SK-N-SH (cell line): ENCODE measurements at regions not wholly inside any gene's neighbourhood (a gene's known extent, or its start where the extent isn't known, plus 50 kb on each side); places are given as distances from the start of the nearest gene placed in this dataset.

Experiments
- CTCF ChIA-PET: fragments of 300-600, 350-600 bp; formaldehyde crosslinking; extraction: SDS; loops from one replicate; lab custom pipeline; 2021; lab: Yijun Ruan, JAX
- POLR2A ChIA-PET: fragments of 350-600 bp; sonication (Branson Sonifier 250); formaldehyde crosslinking; extraction: SDS; loops from one replicate; lab custom pipeline; 2020; ENCODE audit warnings: antibody characterized with exemption, inconsistent platforms; lab: Yijun Ruan, JAX
- DNase-seq: peaks from one replicate; pipeline ENCODE4 v3.0.0; 2012
- H2AFZ ChIP-seq: fragments of 200-600 bp; sonication (generic); 2 replicates; pipeline ENCODE4 v1.8.1; 2016; ENCODE audit warnings: antibody characterized with exemption, mild to moderate bottlenecking, low read depth
- H3F3A ChIP-seq: fragments of 200-600 bp; sonication (generic); replicated peaks from 2 replicates; pipeline ENCODE3; 2016; ENCODE audit warnings: antibody characterized with exemption, mild to moderate bottlenecking; ENCODE audit not compliant: insufficient read depth
- H3K27ac ChIP-seq, 2 experiments: fragments of 200-500 bp in 1 of 2; fragments of 200-600 bp in 1 of 2; sonication (Bioruptor generic) in 1 of 2; sonication (generic), shearing (Covaris generic) in 1 of 2; 2 replicates each; pipeline versions ENCODE4 v1.5.1 to v1.6.1; 2014 to 2016; ENCODE audit warnings: low read depth in 2 of 2, inconsistent platforms in 1 of 2, low read length in 1 of 2, mild to moderate bottlenecking in 1 of 2, mixed read lengths in 1 of 2
- H3K27me3 ChIP-seq: fragments of 200-600 bp; sonication (generic), shearing (Covaris generic); 2 replicates; pipeline ENCODE4 v1.6.1; 2016; ENCODE audit warnings: mixed run types; ENCODE audit not compliant: insufficient read depth
- H3K36me3 ChIP-seq, 2 experiments: fragments of 200-500 bp in 1 of 2; fragments of 200-600 bp in 1 of 2; sonication (Bioruptor generic) in 1 of 2; sonication (generic) in 1 of 2; replicated peaks in 1 of 2; 2 replicates each; pipeline versions ENCODE3 to v1.5.1; 2014 to 2016; ENCODE audit warnings: low read length in 1 of 2, mild to moderate bottlenecking in 1 of 2; ENCODE audit not compliant: insufficient read depth in 2 of 2, control insufficient read depth in 1 of 2
- H3K4me1 ChIP-seq, 2 experiments: fragments of 200-500 bp in 1 of 2; fragments of 200-600 bp in 1 of 2; sonication (Bioruptor generic) in 1 of 2; sonication (generic), shearing (Covaris generic) in 1 of 2; 2 replicates each; pipeline versions ENCODE4 v1.5.1 to v1.6.1; 2014 to 2016; ENCODE audit warnings: low read depth in 1 of 2, low read length in 1 of 2, mixed run types in 1 of 2; ENCODE audit not compliant: insufficient read depth in 2 of 2, control insufficient read depth in 1 of 2
- H3K4me2 ChIP-seq: fragments of 200-600 bp; sonication (generic), shearing (Covaris generic); 2 replicates; pipeline ENCODE4 v1.6.1; 2017; ENCODE audit warnings: mixed run types
- H3K4me3 ChIP-seq, 2 experiments: fragments of 200-500 bp in 1 of 2; fragments of 200-600 bp in 1 of 2; sonication (Bioruptor generic) in 1 of 2; sonication (generic), shearing (Covaris generic) in 1 of 2; 2 replicates each; pipeline versions ENCODE4 v1.5.1 to v1.8.1; 2014 to 2016; ENCODE audit warnings: low read depth in 2 of 2, inconsistent platforms in 1 of 2, low read length in 1 of 2, mild to moderate bottlenecking in 1 of 2, mixed read lengths in 1 of 2, moderate library complexity in 1 of 2
- H3K79me2 ChIP-seq: fragments of 200-600 bp; sonication (generic); 2 replicates; pipeline ENCODE4 v1.8.1; 2017; ENCODE audit warnings: mild to moderate bottlenecking; ENCODE audit not compliant: insufficient read depth
- H3K9ac ChIP-seq: fragments of 200-600 bp; sonication (generic); 2 replicates; pipeline ENCODE4 v1.6.1; 2017; ENCODE audit warnings: mixed run types
- H3K9me2 ChIP-seq: fragments of 200-600 bp; sonication (generic); 2 replicates; pipeline ENCODE4 v1.6.1; 2017; ENCODE audit warnings: mixed run types
- H3K9me3 ChIP-seq: fragments of 200-600 bp; sonication (generic); 2 replicates; pipeline ENCODE4 v1.6.1; 2017; ENCODE audit warnings: mixed run types, mild to moderate bottlenecking, moderate library complexity
- H4K20me1 ChIP-seq: fragments of 200-600 bp; sonication (generic); 2 replicates; pipeline ENCODE4 v1.6.1; 2017; ENCODE audit warnings: mild to moderate bottlenecking, mixed run types; ENCODE audit not compliant: insufficient read depth
- CTCF ChIP-seq: fragments of 200-600 bp; sonication (generic); IDR thresholded peaks from 2 replicates; pipeline ENCODE4 v1.6.1; 2017; ENCODE audit warnings: antibody characterized with exemption, mild to moderate bottlenecking, moderate library complexity
- ELF1 ChIP-seq: IDR thresholded peaks from 2 replicates; pipeline ENCODE4 v1.4.0; 2012
- FOSL2 ChIP-seq: IDR thresholded peaks from 2 replicates; pipeline ENCODE4 v1.4.0; 2012; ENCODE audit warnings: low read depth, mild to moderate bottlenecking, moderate library complexity, borderline replicate concordance
- FOXJ3 ChIP-seq: sonication (generic); formaldehyde crosslinking; IDR thresholded peaks from 2 replicates; pipeline ENCODE4 v1.5.1; 2020; ENCODE audit warnings: mild to moderate bottlenecking, missing genetic modification reagents
- GABPA ChIP-seq: IDR thresholded peaks from 2 replicates; pipeline ENCODE4 v1.4.0; 2012; ENCODE audit warnings: low read depth, mild to moderate bottlenecking
- GATA2 ChIP-seq: sonication (generic); formaldehyde crosslinking; IDR thresholded peaks from 2 replicates; pipeline ENCODE4 v1.5.0; 2020; ENCODE audit warnings: mild to moderate bottlenecking, missing genetic modification reagents
- JUND ChIP-seq: IDR thresholded peaks from 2 replicates; pipeline ENCODE4 v1.4.0; 2012
- NFIC ChIP-seq: IDR thresholded peaks from 2 replicates; pipeline ENCODE4 v1.4.0; 2012; ENCODE audit warnings: borderline replicate concordance
- RCOR1 ChIP-seq: fragments of 150-350 bp; IDR thresholded peaks from 2 replicates; pipeline ENCODE4 v1.6.1; 2017; ENCODE audit warnings: antibody characterized with exemption, low read length
- RXRA ChIP-seq: IDR thresholded peaks from 2 replicates; pipeline ENCODE4 v1.4.0; 2012; ENCODE audit warnings: low read depth, mild to moderate bottlenecking, borderline replicate concordance
- SMC3 ChIP-seq: IDR thresholded peaks from 2 replicates; pipeline ENCODE4 v1.6.1; 2012; ENCODE audit warnings: low read depth, low read length, improper control_type of control experiment
- TAF1 ChIP-seq: IDR thresholded peaks from 2 replicates; pipeline ENCODE4 v1.6.1; 2012; ENCODE audit warnings: low read depth, mild to moderate bottlenecking, low read length, moderate library complexity, borderline replicate concordance
- YY1 ChIP-seq: IDR thresholded peaks from 2 replicates; pipeline ENCODE4 v1.4.0; 2012; ENCODE audit warnings: low read depth, mild to moderate bottlenecking
- WGBS: methylation state at CpG from one replicate; pipeline ENCODE4 v1.1.6; 2017; ENCODE audit warnings: low lambda C conversion rate; 5-methylcytosine and 5-hydroxymethylcytosine counted together
- TF ChIP-seq, protein P1 (sequence below): IDR thresholded peaks from 2 replicates; pipeline ENCODE4 v1.4.0; 2012; ENCODE audit warnings: low read depth, borderline replicate concordance
- TF ChIP-seq, protein P2 (sequence below): IDR thresholded peaks from 2 replicates; pipeline ENCODE4; 2012
- TF ChIP-seq, protein P3 (sequence below): IDR thresholded peaks from 2 replicates; pipeline ENCODE4 v1.6.1; 2012; ENCODE audit warnings: mild to moderate bottlenecking, low read depth, low read length, moderate library complexity

- Histone ChIP-seq H3K4me1 (no peaks in the 10 kb centered on the region; a peak in 1 of 4 replicates), H3K27me3 (no peaks in the 10 kb centered on the region), H3K27ac (no peak overlapping the region), H3K9me3 (no peaks in the 10 kb centered on the region), H3K9me2 (no peaks in the 10 kb centered on the region), H3K4me3 (no peak overlapping the region), H3K79me2 (no peaks in the 10 kb centered on the region), H3F3A (no peaks in the 10 kb centered on the region), H4K20me1 (no peaks in the 10 kb centered on the region), H3K36me3 (no peaks in the 10 kb centered on the region), H3K9ac (no peak overlapping the region), H2AFZ (no peak overlapping the region), H3K4me2 (no peak overlapping the region)
- 18% methylated on average over 1 of the region's 1 CpG for WGBS
- ChIA-PET POLR2A (no interaction called here), CTCF (no interaction called here)
- no peak for DNase-seq
- no peak for TF ChIP-seq YY1
- TF ChIP-seq FOXJ3, result no peak
- TF ChIP-seq GATA2 (CRISPR knock-in tag), result no peak
- TF ChIP-seq RXRA, result no peak
- no peak for TF ChIP-seq JUND
- TF ChIP-seq, protein P1, sequence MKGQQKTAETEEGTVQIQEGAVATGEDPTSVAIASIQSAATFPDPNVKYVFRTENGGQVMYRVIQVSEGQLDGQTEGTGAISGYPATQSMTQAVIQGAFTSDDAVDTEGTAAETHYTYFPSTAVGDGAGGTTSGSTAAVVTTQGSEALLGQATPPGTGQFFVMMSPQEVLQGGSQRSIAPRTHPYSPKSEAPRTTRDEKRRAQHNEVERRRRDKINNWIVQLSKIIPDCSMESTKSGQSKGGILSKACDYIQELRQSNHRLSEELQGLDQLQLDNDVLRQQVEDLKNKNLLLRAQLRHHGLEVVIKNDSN, result no peak
- TF ChIP-seq ELF1, result no peak
- no peak for TF ChIP-seq RCOR1
- TF ChIP-seq GABPA, result no peak
- no peak for TF ChIP-seq NFIC
- TF ChIP-seq, protein P2, sequence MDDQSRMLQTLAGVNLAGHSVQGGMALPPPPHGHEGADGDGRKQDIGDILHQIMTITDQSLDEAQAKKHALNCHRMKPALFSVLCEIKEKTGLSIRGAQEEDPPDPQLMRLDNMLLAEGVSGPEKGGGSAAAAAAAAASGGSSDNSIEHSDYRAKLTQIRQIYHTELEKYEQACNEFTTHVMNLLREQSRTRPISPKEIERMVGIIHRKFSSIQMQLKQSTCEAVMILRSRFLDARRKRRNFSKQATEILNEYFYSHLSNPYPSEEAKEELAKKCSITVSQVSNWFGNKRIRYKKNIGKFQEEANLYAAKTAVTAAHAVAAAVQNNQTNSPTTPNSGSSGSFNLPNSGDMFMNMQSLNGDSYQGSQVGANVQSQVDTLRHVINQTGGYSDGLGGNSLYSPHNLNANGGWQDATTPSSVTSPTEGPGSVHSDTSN, result no peak
- no peak for TF ChIP-seq CTCF
- TF ChIP-seq, protein P3, sequence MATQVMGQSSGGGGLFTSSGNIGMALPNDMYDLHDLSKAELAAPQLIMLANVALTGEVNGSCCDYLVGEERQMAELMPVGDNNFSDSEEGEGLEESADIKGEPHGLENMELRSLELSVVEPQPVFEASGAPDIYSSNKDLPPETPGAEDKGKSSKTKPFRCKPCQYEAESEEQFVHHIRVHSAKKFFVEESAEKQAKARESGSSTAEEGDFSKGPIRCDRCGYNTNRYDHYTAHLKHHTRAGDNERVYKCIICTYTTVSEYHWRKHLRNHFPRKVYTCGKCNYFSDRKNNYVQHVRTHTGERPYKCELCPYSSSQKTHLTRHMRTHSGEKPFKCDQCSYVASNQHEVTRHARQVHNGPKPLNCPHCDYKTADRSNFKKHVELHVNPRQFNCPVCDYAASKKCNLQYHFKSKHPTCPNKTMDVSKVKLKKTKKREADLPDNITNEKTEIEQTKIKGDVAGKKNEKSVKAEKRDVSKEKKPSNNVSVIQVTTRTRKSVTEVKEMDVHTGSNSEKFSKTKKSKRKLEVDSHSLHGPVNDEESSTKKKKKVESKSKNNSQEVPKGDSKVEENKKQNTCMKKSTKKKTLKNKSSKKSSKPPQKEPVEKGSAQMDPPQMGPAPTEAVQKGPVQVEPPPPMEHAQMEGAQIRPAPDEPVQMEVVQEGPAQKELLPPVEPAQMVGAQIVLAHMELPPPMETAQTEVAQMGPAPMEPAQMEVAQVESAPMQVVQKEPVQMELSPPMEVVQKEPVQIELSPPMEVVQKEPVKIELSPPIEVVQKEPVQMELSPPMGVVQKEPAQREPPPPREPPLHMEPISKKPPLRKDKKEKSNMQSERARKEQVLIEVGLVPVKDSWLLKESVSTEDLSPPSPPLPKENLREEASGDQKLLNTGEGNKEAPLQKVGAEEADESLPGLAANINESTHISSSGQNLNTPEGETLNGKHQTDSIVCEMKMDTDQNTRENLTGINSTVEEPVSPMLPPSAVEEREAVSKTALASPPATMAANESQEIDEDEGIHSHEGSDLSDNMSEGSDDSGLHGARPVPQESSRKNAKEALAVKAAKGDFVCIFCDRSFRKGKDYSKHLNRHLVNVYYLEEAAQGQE, result no peak
- no peak for TF ChIP-seq TAF1
- TF ChIP-seq SMC3, result no peak
- TF ChIP-seq FOSL2, result no peak
Measured at GRCh38 chr6:130717657-130718056, 109.5 kb upstream of the SMLR1 start.
